ENCODE measurements at regions not wholly inside any gene's neighbourhood (a gene's known extent, or its start where the extent isn't known, plus 50 kb on each side); places are given as distances from the start of the nearest gene placed in this dataset.

- TF ChIP-seq BATF2 (CRISPR knock-in tag; IDR thresholded peaks at IDR 0.05) = no peak
- TF ChIP-seq BCL6 (CRISPR knock-in tag; IDR thresholded peaks at IDR 0.05) = peak; percentile 100
- no peak for TF ChIP-seq CREM (IDR thresholded peaks at IDR 0.05)
- no peak for TF ChIP-seq CREM (CRISPR knock-in tag; IDR thresholded peaks at IDR 0.05)
- TF ChIP-seq GATA4 (IDR thresholded peaks at IDR 0.05; ENCODE audit: borderline replicate concordance, low read depth) = no peak
- peak; percentile 89 for TF ChIP-seq SKIL (CRISPR knock-in tag; IDR thresholded peaks at IDR 0.05; ENCODE audit: borderline replicate concordance)
- TF ChIP-seq XBP1 (CRISPR knock-in tag; IDR thresholded peaks at IDR 0.05) = no peak
- no peak for TF ChIP-seq THAP7 (CRISPR knock-in tag; IDR thresholded peaks at IDR 0.05)
- no peak for TF ChIP-seq JUNB (CRISPR knock-in tag; IDR thresholded peaks at IDR 0.05; ENCODE audit: borderline replicate concordance)
- TF ChIP-seq KDM3A (CRISPR knock-in tag; IDR thresholded peaks at IDR 0.05; ENCODE audit: low read depth) = peak; percentile 49; the same call in 1 of the 2 replicates
- TF ChIP-seq ZNF589 (CRISPR knock-in tag; conservative IDR thresholded peaks at IDR 0.05) = no peak
- no peak for TF ChIP-seq ZNF264 (CRISPR knock-in tag; IDR thresholded peaks at IDR 0.05)
- TF ChIP-seq ZBTB8A (CRISPR knock-in tag; IDR thresholded peaks at IDR 0.05; ENCODE audit: borderline replicate concordance, low read depth) = no peak
- TF ChIP-seq ZNF709 (CRISPR knock-in tag; IDR thresholded peaks at IDR 0.05) = no peak
- TF ChIP-seq ZBTB34 (CRISPR knock-in tag; IDR thresholded peaks at IDR 0.05) = no peak
- TF ChIP-seq REL (CRISPR knock-in tag; conservative IDR thresholded peaks at IDR 0.05) = no peak
- TF ChIP-seq SP4 (CRISPR knock-in tag; IDR thresholded peaks at IDR 0.05) = no peak
- no peak for TF ChIP-seq U2AF2 (IDR thresholded peaks at IDR 0.05; ENCODE audit: low read depth, low read length)
- TF ChIP-seq ZNF414 (CRISPR knock-in tag; IDR thresholded peaks at IDR 0.05) = no peak
- TF ChIP-seq SKI (IDR thresholded peaks at IDR 0.05; ENCODE audit: partially characterized antibody) = peak; percentile 82
- TF ChIP-seq GFI1 (CRISPR knock-in tag; IDR thresholded peaks at IDR 0.05; ENCODE audit: borderline replicate concordance) = peak; percentile 55; the same call in 1 of the 2 replicates
- no peak for TF ChIP-seq ZNF879 (CRISPR knock-in tag; IDR thresholded peaks at IDR 0.05)
- no peak for TF ChIP-seq POGZ (CRISPR knock-in tag; IDR thresholded peaks at IDR 0.05)
- TF ChIP-seq MAX (IDR thresholded peaks at IDR 0.05) = no peak
- TF ChIP-seq TBL1XR1 (IDR thresholded peaks at IDR 0.05; ENCODE audit: borderline replicate concordance, low read length, partially characterized antibody) = peak; percentile 54
- TF ChIP-seq TFAP4 (IDR thresholded peaks at IDR 0.05; ENCODE audit: borderline replicate concordance, low read depth) = no peak
Measured at GRCh38 chr14:101476916-101477553, 84.3 kb upstream of the DIO3 start (continued).
